ENCODE measurements at regions not wholly inside any gene's neighbourhood (a gene's known extent, or its start where the extent isn't known, plus 50 kb on each side); places are given as distances from the start of the nearest gene placed in this dataset.
"Not testable (repeated sequence)": the region's sequence is repeated elsewhere in the genome, so short reads cannot be mapped to it uniquely, and the experiment has no call there.

DNA sequence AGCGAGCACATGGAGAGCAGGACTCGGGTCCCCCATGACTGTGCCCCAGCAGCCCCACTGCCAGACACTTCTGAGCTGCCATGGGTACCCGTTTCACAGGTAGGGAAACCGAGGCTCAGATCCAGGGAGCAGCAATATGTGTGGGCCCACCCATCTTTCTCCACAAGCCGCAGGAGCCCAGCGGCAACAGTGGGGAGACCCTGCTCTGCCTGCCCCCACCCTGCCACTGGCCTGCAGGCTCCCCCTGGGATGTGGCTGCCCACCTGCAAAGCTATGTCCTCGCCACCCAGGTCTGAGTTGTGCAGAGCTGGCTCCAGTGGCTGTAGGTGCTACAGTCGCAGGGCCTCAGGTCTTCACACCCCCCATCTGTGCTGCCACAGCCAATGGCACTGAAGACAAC is 50.6 kb upstream of the C1QTNF9B start:
- no peak for DNase-seq

DNA sequence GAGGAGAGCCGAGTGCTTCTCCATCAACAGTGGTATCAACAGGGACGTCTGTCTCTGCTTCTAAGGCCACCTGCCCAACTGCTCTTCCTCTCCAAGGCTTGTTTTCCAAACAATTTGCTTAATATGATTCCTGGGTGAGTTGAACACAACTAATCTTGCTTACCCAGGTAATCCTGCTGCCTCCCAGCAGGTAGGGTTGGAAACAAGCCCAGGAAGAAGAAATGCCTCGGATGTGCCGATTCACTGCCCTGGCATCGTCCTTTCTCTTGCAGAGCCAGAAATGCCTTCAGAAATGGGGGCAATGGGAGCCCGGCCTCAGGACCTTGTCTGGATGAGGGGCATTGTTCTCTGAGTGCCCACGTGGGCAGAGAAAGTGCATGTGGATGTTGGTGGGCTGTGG is 51.9 kb upstream of the C1QTNF9B start:
- DNase-seq = no peak

DNA sequence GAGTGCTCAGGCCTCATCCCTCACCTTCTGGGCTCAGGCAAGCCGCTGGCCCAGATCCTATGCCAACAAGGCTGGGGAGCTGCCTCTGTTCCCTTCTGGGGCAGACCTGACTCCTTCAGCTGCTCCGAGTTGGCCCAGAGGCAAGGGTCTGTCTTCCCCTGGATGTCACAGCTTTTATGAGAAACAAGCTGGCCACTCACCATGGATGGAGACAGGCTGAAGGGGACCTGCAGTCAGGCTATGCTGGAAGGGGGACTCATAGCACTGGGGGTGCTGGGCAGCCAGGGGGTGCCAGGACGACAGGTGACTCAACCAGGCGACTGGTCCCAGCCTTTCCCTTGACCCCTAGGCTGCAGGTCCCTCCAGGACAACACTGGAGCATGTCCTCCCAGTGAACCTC is 52.4 kb upstream of the C1QTNF9B start:
- no peak for DNase-seq

DNA sequence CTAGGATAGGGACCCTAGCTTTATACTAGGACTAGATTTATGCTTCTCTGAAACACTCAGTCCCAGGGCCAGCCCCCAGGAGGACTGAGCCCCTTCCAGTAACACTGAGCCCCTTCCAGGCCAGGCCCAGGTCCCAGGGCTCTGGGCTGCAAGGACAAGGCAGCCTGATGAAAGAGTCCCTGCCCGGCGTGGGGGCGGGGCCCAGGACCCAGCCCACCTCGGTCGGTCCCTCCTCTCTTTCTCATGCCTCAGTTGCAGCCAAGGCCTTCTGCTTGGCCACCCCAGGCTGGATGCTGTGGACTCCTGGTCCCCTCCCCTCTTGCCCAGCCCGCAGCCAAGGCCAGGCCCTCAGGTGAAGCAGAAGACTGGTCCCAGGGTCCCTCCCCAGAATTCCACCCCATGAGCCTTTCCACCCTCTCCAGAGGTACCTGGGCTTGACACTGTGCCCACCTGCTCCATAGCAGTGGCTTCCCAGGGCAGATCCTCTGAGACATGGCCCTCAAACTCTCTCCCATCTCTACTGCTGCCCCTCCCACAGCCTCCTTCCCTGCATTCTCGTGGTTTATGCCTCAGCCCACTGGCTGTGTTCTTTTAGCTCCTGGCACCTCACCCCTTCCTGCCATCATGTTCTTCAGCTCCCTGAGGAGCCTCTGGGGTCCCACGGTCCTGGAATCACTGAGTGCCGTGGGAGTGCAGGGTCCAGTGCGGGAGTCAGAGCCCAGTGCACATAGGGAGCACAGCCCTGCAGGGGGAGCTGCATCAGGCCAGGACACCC is 53.6 kb upstream of the C1QTNF9B start:
- no peak for DNase-seq

DNA sequence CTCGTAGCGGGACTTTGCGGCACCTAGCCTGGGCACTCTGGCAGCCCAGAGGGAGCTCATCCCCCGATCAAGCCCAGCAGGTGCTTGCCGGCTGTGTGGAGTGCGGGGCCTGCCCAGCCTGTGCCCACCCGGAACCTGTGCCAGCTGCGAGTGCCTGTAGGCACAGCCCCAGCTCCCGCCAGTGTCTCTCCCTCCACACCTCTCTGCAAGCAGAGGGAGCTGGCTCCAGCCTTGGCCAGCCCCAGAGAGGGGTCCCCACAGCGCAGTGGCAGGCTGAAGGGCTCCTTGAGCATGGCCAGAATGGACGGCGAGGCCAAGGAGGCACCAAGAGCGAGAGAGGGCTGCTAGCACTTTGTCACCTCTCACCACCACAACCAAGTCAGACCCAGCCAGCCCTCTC is 55.5 kb upstream of the C1QTNF9B start:
- DNase-seq = no peak

GRCh38 chr13:23953860-23954512 is 56.7 kb upstream of the C1QTNF9B start:
- no peak for DNase-seq

GRCh38 chr13:23955064-23955463 is 57.8 kb upstream of the C1QTNF9B start:
- DNase-seq = no peak

DNA sequence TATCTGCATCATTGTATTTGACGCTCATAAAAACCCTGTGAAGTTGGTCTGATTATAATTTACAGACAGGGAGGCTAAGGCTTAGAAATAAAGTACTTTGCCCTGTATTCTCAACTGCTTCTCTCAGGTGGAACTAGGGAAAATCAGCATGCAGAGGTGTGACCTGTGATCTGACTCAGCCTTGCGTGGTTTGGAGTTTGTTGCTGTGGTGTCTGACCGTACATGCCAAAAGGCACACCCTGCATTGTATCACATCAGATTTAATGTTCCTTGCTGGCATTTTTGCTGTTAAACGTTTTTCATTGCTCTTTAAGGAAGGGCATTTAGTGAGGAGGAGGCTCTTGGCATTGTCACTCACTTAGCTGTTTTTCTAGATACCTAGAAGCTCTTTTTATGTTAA is 58.8 kb upstream of the C1QTNF9B start:
- DNase-seq = no peak

- no peak for DNase-seq
Observed at GRCh38 chr13:23957981-23958380, 60.7 kb upstream of the C1QTNF9B start.

GRCh38 chr13:23959231-23959862 is 62.0 kb upstream of the C1QTNF9B start:
- DNase-seq = no peak

- DNase-seq = peak; percentile 5 to 17
Observed at GRCh38 chr13:23960566-23961156, 63.4 kb upstream of the C1QTNF9B start.

DNA sequence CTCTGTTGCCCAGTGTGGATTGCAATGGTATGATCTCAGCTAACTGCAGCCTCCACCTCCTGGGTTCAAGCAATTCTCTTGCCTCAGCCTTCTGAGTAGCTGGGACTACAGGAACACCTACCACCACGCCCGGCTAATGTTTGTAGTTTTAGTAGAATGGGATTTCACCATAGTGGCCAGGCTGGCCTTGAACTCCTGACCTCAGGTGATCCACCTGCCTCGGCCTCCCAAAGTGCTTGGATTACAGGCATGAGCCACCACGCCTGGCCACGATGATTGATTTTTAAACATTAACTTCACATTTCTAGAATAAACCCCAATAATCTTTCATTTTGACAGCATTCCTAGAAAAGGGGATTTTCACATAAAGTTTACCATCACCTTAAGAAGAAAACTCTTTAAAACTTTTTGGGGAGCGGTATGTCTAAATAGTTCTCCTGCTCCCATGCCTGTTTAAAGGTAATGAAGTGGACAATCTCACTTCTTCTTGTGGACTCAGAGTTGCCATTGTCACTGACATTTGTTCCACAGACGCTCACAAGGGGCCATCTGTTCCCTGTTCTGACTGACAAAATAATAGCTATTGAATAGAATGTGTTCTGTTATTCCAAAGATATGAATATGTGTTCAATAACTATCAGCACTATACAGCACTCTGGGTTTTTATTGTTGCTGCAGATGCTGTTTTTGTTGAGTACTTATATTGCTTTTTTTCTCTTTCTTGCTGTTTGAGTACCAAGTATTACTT is 66.1 kb upstream of the C1QTNF9B start:
- DNase-seq = no peak

DNA sequence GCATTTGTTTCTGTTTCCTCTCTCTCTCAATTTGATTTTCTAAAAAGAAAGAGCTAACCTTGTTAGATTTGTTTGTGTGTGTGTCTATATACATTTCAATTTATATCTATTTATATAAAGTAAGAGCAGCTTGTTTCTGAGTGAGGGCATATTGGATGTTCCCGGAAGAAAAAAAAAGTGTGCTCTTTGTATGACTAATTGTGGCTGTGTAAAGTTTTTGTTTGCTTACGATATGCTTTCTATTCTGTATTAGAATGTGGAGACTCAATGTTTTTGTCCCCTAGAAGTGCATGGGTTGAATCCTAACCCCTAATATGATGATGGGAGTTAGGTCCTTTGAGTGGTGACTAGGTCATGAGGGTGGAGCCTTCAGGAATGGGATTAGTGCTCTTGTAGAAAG is 66.6 kb upstream of the C1QTNF9B start:
- no peak for DNase-seq

GRCh38 chr13:23965346-23965745 is 68.0 kb upstream of the C1QTNF9B start:
- DNase-seq = no peak

DNA sequence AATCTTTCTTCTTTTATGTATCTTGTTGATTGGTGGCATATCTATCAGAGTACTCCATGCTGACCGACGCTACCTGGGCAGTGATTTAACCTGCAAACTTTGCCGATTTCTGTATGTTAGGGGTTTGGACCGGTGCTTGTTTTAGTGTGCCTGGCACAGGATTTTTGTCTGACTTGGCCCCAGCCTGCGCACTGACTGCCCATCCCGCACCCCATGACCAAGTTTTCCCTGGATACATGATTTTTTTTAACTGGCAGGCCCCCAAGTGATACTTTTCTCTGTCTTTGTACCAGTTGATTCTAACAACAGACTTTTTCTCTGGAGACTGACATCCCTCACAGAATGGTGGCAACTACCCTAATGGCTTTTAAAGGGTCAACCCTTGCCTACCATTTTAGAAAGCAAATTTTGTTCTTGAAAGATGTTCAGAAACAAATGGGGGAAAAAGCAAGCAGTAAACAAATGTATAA is 69.0 kb upstream of the C1QTNF9B start:
- DNase-seq = no peak

DNA sequence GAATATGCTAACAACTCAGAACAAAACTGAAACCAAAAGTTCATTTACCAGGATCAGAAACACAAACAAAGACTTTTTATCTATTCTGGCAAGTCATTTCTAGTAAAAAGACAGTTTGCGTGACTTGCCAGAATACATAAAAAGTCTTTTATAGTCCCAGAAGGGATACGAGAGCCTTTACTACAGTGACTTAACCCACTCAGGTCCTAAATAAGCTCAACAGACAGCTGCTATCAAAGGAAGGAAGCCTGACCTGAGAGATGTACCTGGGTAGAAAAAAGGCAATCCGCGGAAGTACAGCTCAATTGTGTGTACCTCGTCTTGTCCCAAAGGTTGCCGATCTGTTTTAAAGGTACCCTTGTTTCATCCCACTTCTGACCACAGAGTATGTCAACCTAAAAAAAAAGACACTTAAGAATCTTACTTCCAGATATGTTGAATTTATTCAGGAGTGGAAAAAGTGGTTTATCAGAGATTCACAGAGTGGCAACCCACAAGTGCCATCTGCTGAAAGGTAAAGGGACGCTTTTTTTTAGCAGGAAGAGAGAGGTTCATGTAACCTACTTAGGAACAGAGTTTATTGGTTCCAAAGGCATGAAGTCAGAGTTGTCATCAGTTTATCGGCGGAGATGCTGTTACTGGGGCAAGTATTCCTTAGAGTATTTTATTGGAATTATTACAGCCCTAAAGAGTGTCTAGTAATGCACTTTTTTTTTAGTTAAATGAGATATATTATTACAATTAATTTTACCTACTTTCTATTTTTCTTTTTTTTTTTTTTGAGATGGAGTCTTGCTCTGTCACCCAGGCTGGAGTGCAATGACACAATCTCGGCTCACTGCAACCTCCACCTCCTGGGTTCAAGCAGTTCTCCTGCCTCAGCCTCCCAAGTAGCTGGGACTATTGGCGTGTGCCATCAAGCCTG is 69.7 kb upstream of the C1QTNF9B start:
- no peak for DNase-seq

DNA sequence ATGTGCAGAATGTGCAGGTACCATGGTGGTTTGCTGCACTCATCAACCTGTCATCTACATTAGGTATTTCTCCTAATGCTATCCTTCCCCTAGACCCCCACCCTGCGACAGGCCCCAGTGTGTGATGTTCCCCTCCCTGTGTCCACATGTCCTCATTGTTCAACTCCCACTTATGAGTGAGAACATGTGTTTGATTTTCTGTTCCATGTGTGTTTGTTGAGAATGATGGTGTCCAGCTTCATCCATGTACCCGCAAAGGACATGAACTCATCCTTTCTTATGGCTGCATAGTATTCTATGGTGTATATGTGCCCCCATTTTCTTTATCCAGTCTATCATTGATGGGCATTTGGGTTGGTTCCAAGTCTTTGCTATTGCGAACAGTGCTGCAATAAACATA is 70.5 kb upstream of the C1QTNF9B start:
- not testable (repeated sequence) for DNase-seq

- no peak for DNase-seq
Observed at GRCh38 chr13:23969647-23970046, 72.3 kb upstream of the C1QTNF9B start.

DNA sequence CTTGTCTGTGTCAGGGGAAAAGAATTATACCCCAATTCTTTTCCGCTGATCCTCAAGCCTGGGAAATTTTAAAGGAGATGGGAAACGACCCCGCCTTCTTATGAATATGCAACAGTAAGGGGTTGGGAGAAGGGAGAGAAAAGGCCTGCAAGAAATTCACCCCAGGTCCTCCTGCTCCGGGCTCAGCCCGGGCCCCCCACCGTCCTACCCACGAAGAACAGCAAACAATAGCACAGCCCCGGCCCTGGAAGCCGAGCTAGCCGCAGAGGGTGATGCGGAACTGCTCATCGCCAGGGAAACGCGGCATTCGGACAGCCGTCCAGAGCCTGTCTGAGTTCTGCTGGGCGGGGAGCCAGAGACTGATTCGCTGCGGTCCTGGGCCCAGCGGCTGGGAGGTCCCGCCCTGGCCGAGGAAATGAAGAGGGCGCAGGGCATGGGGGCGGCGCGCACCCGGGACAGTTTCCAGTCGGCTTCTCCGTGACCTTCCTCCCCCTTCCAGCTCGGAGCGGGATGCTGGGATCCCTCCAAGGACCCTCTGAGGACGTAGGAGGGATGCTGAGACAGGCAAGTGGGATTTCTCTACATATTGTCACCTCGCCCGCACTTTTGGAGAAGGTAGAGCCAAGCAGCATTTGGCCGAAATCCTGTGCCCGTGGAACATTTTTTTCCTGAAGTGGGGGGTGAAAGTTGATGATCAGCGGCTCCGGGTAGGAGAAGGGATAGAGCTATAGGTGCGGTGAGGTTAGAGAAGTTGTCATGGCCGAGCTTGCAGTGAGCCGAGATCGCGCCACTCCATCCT is 82.3 kb upstream of the C1QTNF9B start:
- DNase-seq = peak; percentile 57 to 59

DNA sequence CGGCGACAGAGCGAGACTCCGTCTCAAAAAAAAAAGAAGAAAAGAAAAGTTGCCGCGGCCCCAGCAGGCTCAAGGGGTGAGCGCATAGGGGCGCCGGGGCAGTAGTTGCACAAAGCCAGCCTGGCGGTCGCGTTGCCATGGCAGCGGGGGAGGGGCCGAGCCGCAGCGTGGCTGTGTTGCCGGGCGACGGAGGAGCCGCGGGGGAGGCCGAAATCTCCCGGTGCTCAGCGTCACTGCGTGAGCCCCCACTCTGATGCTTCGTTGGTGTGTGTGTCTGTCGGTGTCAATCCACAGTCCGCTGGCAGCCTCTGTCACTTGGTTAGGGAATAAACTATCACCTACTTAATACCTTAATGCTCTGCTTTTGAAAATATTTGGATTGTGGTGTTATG is 82.9 kb upstream of the C1QTNF9B start:
- peak; percentile 33 to 47 for DNase-seq

- DNase-seq = no peak
Observed at GRCh38 chr13:23983671-23984070, 86.4 kb upstream of the C1QTNF9B start.
